GM18508 (cell line): ENCODE measurements at regions not wholly inside any gene's neighbourhood (a gene's known extent, or its start where the extent isn't known, plus 50 kb on each side); places are given as distances from the start of the nearest gene placed in this dataset.

Source experiments
- ATAC-seq: cut with Tn5 transposase; IDR thresholded peaks from one replicate; pipeline ENCODE4 v1.9.1; 2021; ENCODE audit warnings: moderate number of reproducible peaks; ENCODE audit not compliant: insufficient read depth, unreplicated experiment

- ATAC-seq, result no peak
These were observed 143.7 kb downstream of the FGF9 start for GRCh38 chr13:21814604-21815003.

GRCh38 chr13:21817878-21818277 lies 147.0 kb downstream of the FGF9 start:
- ATAC-seq, result no peak

- no peak for ATAC-seq
These were observed 151.2 kb downstream of the FGF9 start for GRCh38 chr13:21822029-21822428.

- ATAC-seq, result no peak
These were observed 152.5 kb downstream of the FGF9 start for GRCh38 chr13:21823416-21823815.

- ATAC-seq, result peak; percentile 90
These were observed 153.1 kb downstream of the FGF9 start for GRCh38 chr13:21823949-21824348.

GRCh38 chr13:21825186-21825585 lies 154.3 kb downstream of the FGF9 start:
- ATAC-seq, result no peak

- no peak for ATAC-seq
These were observed 154.9 kb downstream of the FGF9 start for GRCh38 chr13:21825801-21826200.

GRCh38 chr13:21826214-21827015 lies 155.5 kb downstream of the FGF9 start:
- ATAC-seq, result no peak

GRCh38 chr13:21831654-21832324 lies 160.9 kb downstream of the FGF9 start:
- no peak for ATAC-seq

- ATAC-seq, result no peak
These were observed 163.0 kb downstream of the FGF9 start for GRCh38 chr13:21833921-21834320.

GRCh38 chr13:21834521-21834920 lies 163.6 kb downstream of the FGF9 start:
- ATAC-seq, result no peak

GRCh38 chr13:21837288-21837687 lies 166.4 kb downstream of the FGF9 start:
- no peak for ATAC-seq

- no peak for ATAC-seq
These were observed 167.1 kb downstream of the FGF9 start for GRCh38 chr13:21837841-21838551.

GRCh38 chr13:21846605-21847004 lies 175.7 kb downstream of the FGF9 start:
- no peak for ATAC-seq

GRCh38 chr13:21849323-21849722 lies 178.4 kb downstream of the FGF9 start:
- ATAC-seq, result peak; percentile 84

- ATAC-seq, result no peak
These were observed 179.4 kb downstream of the FGF9 start for GRCh38 chr13:21850013-21851006.

- no peak for ATAC-seq
These were observed 181.2 kb downstream of the FGF9 start for GRCh38 chr13:21852043-21852442.

GRCh38 chr13:21853779-21854178 lies 182.9 kb downstream of the FGF9 start:
- ATAC-seq, result no peak

- no peak for ATAC-seq
These were observed 197.9 kb downstream of the FGF9 start for GRCh38 chr13:21868823-21869222.

- no peak for ATAC-seq
These were observed 200.5 kb downstream of the FGF9 start for GRCh38 chr13:21871382-21871781.
